ENCODE measurements at regions not wholly inside any gene's neighbourhood (a gene's known extent, or its start where the extent isn't known, plus 50 kb on each side); places are given as distances from the start of the nearest gene placed in this dataset.
"Not testable (repeated sequence)": the region's sequence is repeated elsewhere in the genome, so short reads cannot be mapped to it uniquely, and the experiment has no call there.

GRCh38 chr13:50493683-50494082, 349.8 kb downstream of the DLEU7 start:
- Histone ChIP-seq H3K36me3 (ENCODE audit: insufficient read depth, low read length) (no peaks in the 10 kb centered on the region), H3K27me3 (ENCODE audit: control insufficient read depth in 1 of 2, insufficient read depth in 2 of 2, low read length in 2 of 2) (no peaks in the 10 kb centered on the region), H3K9me3 (ENCODE audit: low read length) (no peaks in the 10 kb centered on the region)

DNA sequence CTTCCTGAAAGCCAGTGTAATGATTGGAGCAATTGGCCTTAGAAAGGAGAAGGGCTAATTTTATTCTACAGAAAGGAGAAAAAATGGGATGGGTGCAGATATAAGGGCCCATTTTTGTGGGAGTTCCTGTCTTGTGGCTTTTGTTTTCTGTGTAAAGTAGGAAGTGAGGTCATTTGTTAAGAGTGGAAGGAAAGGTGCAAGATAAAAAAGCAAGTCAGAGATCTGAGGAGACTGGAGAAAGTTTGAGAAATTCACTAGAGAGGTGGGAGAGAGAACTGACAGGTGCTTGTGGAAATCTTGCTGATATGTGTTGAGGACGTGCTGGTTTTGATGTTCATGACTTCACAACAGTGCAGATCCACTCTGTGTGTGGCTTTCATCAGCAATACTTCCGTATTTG, 349.4 kb downstream of the DLEU7 start:
- no peaks in the 10 kb centered on the region for H3K36me3 ChIP-seq (ENCODE audit: insufficient read depth, low read length)
- no peaks in the 10 kb centered on the region for H3K9me3 ChIP-seq (ENCODE audit: low read length)
- no peaks in the 10 kb centered on the region for H3K4me1 ChIP-seq (ENCODE audit: insufficient read depth, low read length)
- H3K9ac ChIP-seq (ENCODE audit: low read length): no peak overlapping the region
- no peak overlapping the region for H3K27ac ChIP-seq (ENCODE audit: low read depth, low read length)
- H3K4me3 ChIP-seq (ENCODE audit: low read depth in 1 of 2, low read length in 2 of 2): no peak overlapping the region
- no peaks in the 10 kb centered on the region for H3K27me3 ChIP-seq (ENCODE audit: control insufficient read depth in 1 of 2, insufficient read depth in 2 of 2, low read length in 2 of 2)

More at GRCh38 chr13:50493683-50494082, 349.8 kb downstream of the DLEU7 start:
- Histone ChIP-seq H3K4me3 (ENCODE audit: low read depth in 1 of 2, low read length in 2 of 2) (no peak overlapping the region), H3K9ac (ENCODE audit: low read length) (no peak overlapping the region), H3K27ac (ENCODE audit: low read depth, low read length) (no peak overlapping the region), H3K4me1 (ENCODE audit: insufficient read depth, low read length) (no peaks in the 10 kb centered on the region)

- not testable (repeated sequence) for H3K9me3 ChIP-seq (ENCODE audit: low read length); H3K27me3 ChIP-seq (ENCODE audit: control insufficient read depth in 1 of 2, insufficient read depth in 2 of 2, low read length in 2 of 2); H3K27ac ChIP-seq (ENCODE audit: low read depth, low read length); H3K4me1 ChIP-seq (ENCODE audit: insufficient read depth, low read length); H3K9ac ChIP-seq (ENCODE audit: low read length); H3K36me3 ChIP-seq (ENCODE audit: insufficient read depth, low read length); H3K4me3 ChIP-seq (ENCODE audit: low read depth in 1 of 2, low read length in 2 of 2)
These were observed 340.3 kb downstream of the DLEU7 start for GRCh38 chr13:50503212-50503611.

DNA sequence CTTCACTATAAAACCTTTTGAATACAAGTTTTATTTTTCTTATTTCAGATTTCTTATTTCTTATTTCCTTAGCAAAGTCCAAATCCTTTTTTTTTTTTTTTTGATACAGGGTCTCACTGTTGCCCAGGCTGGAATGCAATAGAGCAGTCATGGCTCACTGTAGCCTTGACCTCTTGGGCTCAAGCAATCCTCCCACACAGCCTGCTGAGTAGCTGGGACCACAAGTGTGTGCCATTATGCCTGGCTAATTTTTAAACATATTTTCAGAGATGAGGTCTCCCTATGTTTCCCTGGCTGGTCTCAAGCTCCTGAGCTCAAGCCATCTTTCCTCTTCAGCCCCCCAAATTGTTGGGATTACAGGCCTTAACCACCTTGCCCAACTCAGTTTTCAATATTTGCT, 334.3 kb downstream of the DLEU7 start:
- Histone ChIP-seq H3K9me3 (ENCODE audit: low read length) (no peaks in the 10 kb centered on the region), H3K27ac (ENCODE audit: low read depth, low read length) (no peak overlapping the region), H3K4me3 (ENCODE audit: low read depth in 1 of 2, low read length in 2 of 2) (no peak overlapping the region), H3K4me1 (ENCODE audit: insufficient read depth, low read length) (peaks cover 13% of the 10 kb centered on the region), H3K9ac (ENCODE audit: low read length) (no peak overlapping the region), H3K36me3 (ENCODE audit: insufficient read depth, low read length) (no peaks in the 10 kb centered on the region), H3K27me3 (ENCODE audit: control insufficient read depth in 1 of 2, insufficient read depth in 2 of 2, low read length in 2 of 2) (no peaks in the 10 kb centered on the region)

DNA sequence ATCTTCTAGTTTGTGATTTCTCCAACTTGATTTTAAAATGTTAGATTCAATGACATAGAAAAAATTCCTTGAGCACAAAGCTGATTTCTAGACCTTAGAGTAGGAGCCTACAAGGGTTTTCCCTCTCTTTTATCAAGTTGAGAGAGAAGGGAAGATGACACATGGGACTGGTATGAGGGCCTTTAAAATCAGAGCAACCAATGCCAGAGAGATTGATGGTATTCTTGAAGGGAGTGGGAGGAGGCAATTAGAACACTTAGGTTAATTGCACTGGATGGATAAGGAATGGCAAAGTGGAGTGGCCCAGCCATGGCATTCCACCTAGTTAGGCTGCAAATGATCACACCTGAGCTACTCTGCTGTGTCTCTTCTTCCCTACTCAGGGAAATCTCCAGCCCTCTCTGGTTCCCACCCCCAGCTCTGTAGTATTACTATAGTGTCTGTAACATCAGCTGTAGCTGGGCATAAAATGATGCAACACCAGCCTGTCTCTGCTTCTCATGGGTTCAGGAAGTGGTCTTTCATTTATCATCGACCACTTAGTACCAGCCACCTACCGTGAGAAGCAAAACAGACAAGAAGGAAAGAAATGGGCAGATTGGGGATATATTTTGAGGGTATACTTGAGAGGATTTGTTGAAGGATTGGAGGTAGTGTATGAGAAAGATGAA, 333.6 kb downstream of the DLEU7 start:
- no peak overlapping the region for H3K4me3 ChIP-seq (ENCODE audit: low read depth in 1 of 2, low read length in 2 of 2)
- no peaks in the 10 kb centered on the region for H3K27me3 ChIP-seq (ENCODE audit: control insufficient read depth in 1 of 2, insufficient read depth in 2 of 2, low read length in 2 of 2)
- no peaks in the 10 kb centered on the region for H3K9me3 ChIP-seq (ENCODE audit: low read length)

DNA sequence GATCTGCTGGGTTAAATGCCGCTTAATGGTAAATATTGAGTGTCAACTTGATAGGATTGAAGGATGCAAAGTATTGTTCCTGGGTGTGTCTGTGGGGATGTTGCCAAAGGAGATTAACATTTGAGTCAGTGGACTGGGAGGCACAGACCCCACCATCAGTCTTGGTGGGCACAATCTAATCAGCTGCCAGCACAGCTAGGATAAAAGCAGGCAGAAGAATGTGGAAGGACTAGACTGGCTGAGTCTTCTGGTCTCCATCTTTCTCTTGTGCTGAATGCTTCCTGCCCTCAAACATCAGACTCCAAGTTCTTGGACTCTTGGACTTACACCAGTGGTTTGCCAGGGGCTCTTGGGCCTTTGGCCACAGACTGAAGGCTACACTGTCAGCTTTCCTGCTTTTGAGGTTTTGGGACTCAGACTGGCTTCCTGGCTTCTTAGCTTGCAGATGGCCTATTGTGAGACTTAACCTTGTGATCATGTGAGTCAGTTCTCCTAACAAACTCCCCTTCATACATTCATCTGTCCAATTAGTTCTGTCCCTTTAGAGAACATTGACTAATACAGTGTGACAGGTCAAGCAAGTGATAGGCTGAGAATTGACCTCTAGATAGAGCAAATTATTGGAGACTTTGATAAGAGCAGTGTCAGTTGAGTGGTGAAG, 332.5 kb downstream of the DLEU7 start:
- not testable (repeated sequence) for H3K36me3 ChIP-seq (ENCODE audit: insufficient read depth, low read length); H3K9ac ChIP-seq (ENCODE audit: low read length); H3K27ac ChIP-seq (ENCODE audit: low read depth, low read length); H3K27me3 ChIP-seq (ENCODE audit: control insufficient read depth in 1 of 2, insufficient read depth in 2 of 2, low read length in 2 of 2); H3K9me3 ChIP-seq (ENCODE audit: low read length); H3K4me3 ChIP-seq (ENCODE audit: low read depth in 1 of 2, low read length in 2 of 2)
- peaks cover 13% of the 10 kb centered on the region for H3K4me1 ChIP-seq (ENCODE audit: insufficient read depth, low read length)

More for the DNA sequence above, 333.6 kb downstream of the DLEU7 start:
- no peak overlapping the region for H3K27ac ChIP-seq (ENCODE audit: low read depth, low read length)
- H3K9ac ChIP-seq (ENCODE audit: low read length): no peak overlapping the region
- H3K4me1 ChIP-seq (ENCODE audit: insufficient read depth, low read length): peaks cover 13% of the 10 kb centered on the region
- no peaks in the 10 kb centered on the region for H3K36me3 ChIP-seq (ENCODE audit: insufficient read depth, low read length)

DNA sequence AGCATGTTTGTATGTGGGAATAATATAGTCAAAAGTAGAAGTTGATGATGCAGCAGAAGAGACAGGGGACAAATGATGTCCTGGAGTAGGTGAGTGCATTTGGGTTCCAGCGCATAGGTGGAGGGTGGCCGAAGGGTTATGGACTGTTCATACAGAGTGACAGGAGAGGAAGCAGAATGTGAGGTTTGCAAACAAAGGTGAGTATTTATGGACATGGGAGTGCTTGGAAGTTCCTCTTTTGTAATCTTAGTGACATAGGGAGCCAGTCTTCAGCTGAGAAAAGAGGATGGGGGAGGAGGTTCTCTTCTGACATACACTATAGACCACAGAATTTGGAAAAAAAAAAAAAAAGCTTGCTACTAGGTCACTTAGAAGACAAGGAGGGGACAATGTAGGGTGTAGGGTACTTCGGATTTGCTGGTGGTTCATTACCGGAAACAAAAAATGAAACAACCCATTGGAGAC, 331.6 kb downstream of the DLEU7 start:
- H3K27ac ChIP-seq (ENCODE audit: low read depth, low read length): peak overlapping the region; percentile 90
- no peaks in the 10 kb centered on the region for H3K36me3 ChIP-seq (ENCODE audit: insufficient read depth, low read length)
- H3K27me3 ChIP-seq (ENCODE audit: control insufficient read depth in 1 of 2, insufficient read depth in 2 of 2, low read length in 2 of 2): no peaks in the 10 kb centered on the region
- peak overlapping the region in 1 of 2 donors; percentile 21 for H3K4me3 ChIP-seq (ENCODE audit: low read depth in 1 of 2, low read length in 2 of 2)
- no peaks in the 10 kb centered on the region for H3K9me3 ChIP-seq (ENCODE audit: low read length)
- H3K4me1 ChIP-seq (ENCODE audit: insufficient read depth, low read length): peaks cover 13% of the 10 kb centered on the region
- no peak overlapping the region for H3K9ac ChIP-seq (ENCODE audit: low read length)

DNA sequence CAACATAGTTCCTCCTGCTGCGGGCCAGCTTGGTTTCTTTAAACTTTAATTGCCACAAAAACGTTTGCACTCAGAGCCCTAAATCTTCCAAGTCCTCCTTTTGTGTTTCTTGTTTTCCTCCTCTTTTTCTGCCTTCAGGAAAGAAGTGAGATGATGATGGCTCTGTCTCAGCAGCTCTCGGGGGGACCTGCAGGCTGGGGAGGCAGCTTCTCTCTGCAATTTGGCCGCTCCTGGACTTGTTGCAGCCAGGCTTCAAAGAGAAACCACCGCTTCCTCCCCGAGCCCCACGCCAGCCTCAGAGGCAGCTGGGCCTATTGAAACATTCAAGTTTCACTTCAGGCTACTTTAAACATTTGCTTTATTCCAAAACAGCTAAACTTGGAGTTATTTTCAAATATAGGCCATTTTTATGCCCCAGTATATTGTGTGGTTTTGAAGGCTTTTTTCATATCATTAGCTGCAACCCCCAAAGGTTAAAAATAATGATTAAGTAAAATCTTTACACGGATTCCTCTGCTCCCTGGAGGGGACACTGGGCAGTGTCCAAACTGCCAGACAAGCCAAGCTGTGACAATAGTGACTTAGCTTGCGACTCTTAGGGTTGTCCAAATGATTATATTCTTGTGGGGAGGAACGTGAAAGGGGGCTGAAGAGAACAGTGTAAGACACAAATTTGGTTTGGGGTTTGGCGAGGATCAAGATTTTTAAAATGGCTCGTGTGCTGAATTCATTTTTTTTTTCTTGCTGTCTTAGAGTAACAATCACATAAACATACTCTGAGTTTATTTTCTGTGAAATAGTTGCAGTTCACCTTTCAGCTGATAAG, 330.8 kb downstream of the DLEU7 start:
- Histone ChIP-seq H3K9me3 (ENCODE audit: low read length) (no peaks in the 10 kb centered on the region), H3K4me3 (ENCODE audit: low read depth in 1 of 2, low read length in 2 of 2) (peak overlapping the region; percentile 21 to 38), H3K9ac (ENCODE audit: low read length) (peak overlapping the region; percentile 46), H3K36me3 (ENCODE audit: insufficient read depth, low read length) (no peaks in the 10 kb centered on the region), H3K4me1 (ENCODE audit: insufficient read depth, low read length) (peaks cover 13% of the 10 kb centered on the region), H3K27me3 (ENCODE audit: control insufficient read depth in 1 of 2, insufficient read depth in 2 of 2, low read length in 2 of 2) (no peaks in the 10 kb centered on the region), H3K27ac (ENCODE audit: low read depth, low read length) (peak overlapping the region; percentile 90)

DNA sequence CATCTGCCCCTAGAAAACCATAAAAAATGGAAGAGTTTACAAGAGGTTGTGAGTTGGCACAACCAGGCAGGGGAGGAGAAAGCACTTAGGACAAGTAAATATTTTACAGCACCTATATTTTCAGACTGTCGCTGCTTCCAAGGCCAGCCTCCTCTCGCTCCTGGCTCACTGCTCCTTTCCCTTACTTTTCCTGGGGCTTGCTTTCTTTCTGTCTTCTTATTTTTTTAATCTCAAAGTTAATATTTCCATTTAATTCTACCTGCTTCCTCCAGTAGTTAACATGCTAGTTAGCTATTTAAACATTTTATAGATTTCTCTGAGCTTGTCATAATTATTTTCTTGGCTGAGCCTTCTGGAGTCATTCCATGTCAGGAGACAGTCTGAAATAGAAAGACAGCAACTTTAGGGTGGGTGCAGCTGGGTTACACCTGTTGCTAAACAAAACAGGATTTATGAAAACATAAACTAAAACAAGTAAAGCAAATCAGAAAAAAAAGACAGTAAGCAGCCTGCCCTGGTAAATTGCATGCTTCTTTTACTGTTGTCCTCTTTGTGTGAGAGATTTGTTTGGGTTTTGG, 330.1 kb downstream of the DLEU7 start:
- H3K9ac ChIP-seq (ENCODE audit: low read length): no peak overlapping the region
- no peaks in the 10 kb centered on the region for H3K36me3 ChIP-seq (ENCODE audit: insufficient read depth, low read length)
- no peaks in the 10 kb centered on the region for H3K9me3 ChIP-seq (ENCODE audit: low read length)
- no peak overlapping the region for H3K27ac ChIP-seq (ENCODE audit: low read depth, low read length)
- H3K27me3 ChIP-seq (ENCODE audit: control insufficient read depth in 1 of 2, insufficient read depth in 2 of 2, low read length in 2 of 2): no peaks in the 10 kb centered on the region
- peaks cover 13% of the 10 kb centered on the region for H3K4me1 ChIP-seq (ENCODE audit: insufficient read depth, low read length)
- H3K4me3 ChIP-seq (ENCODE audit: low read depth in 1 of 2, low read length in 2 of 2): no peak overlapping the region

DNA sequence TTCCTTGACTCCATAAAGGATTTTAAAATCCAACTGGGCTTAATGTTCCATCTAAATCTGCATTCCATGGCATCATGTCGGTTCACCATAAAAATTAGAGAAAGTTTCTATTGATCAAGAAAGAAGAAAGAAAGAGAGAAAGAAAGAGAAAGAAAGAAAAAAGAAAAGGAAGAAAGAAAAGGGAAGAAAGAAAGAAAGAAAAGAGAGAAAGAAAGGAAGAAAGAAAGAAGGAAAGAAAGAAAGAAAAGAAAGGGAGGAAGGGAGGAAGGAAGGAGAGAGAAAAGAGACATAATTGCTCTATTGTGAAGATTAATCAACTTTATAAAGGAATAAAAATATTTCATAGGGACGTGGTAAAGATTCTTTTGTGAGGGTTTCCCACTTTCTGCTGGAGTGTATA, 329.2 kb downstream of the DLEU7 start:
- H3K27me3 ChIP-seq (ENCODE audit: control insufficient read depth in 1 of 2, insufficient read depth in 2 of 2, low read length in 2 of 2): no peaks in the 10 kb centered on the region
- H3K9me3 ChIP-seq (ENCODE audit: low read length): no peaks in the 10 kb centered on the region
- H3K36me3 ChIP-seq (ENCODE audit: insufficient read depth, low read length): no peaks in the 10 kb centered on the region
- H3K27ac ChIP-seq (ENCODE audit: low read depth, low read length): no peak overlapping the region
- H3K4me1 ChIP-seq (ENCODE audit: insufficient read depth, low read length): peaks cover 19% of the 10 kb centered on the region
- no peak overlapping the region for H3K4me3 ChIP-seq (ENCODE audit: low read depth in 1 of 2, low read length in 2 of 2)
- H3K9ac ChIP-seq (ENCODE audit: low read length): no peak overlapping the region

DNA sequence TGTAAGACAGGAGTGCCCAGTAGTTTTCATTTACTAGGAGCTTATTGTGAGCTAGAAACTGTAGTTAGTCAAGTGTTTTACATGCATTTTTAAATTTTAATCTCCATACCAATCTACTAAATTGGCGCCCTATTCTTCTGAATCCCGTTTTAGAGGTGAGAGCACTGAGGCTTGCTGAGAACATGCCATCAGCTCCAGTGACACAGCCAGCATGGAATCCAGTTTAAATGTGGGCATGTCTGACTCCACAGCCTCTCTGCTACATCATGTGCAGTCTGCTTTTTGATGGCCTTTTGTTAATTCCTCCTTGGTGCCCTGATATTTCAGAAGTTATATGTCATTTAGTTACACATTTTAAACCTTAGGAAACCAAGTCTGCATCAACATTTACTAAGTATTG, 325.4 kb downstream of the DLEU7 start:
- no peaks in the 10 kb centered on the region for H3K9me3 ChIP-seq (ENCODE audit: low read length)
- no peak overlapping the region for H3K9ac ChIP-seq (ENCODE audit: low read length)
- H3K36me3 ChIP-seq (ENCODE audit: insufficient read depth, low read length): no peaks in the 10 kb centered on the region
- H3K27me3 ChIP-seq (ENCODE audit: control insufficient read depth in 1 of 2, insufficient read depth in 2 of 2, low read length in 2 of 2): no peaks in the 10 kb centered on the region
- H3K27ac ChIP-seq (ENCODE audit: low read depth, low read length): no peak overlapping the region
- no peak overlapping the region for H3K4me3 ChIP-seq (ENCODE audit: low read depth in 1 of 2, low read length in 2 of 2)
- H3K4me1 ChIP-seq (ENCODE audit: insufficient read depth, low read length): peaks cover 38% of the 10 kb centered on the region

Data from muscle layer of colon (tissue), 2 donors.